ENCODE measurements at regions not wholly inside any gene's neighbourhood (a gene's known extent, or its start where the extent isn't known, plus 50 kb on each side); places are given as distances from the start of the nearest gene placed in this dataset.

- Histone ChIP-seq H3K27me3 (ENCODE audit: insufficient read depth, low read depth, low read length) (no peaks in the 10 kb centered on the region), H3K79me2 (replicated peaks; ENCODE audit: insufficient read depth, low read length) (no peaks in the 10 kb centered on the region), H3K4me3 (ENCODE audit: low read length) (no peak overlapping the region), H4K20me1 (ENCODE audit: insufficient read depth) (no peaks in the 10 kb centered on the region), H3K9me2 (ENCODE audit: insufficient read depth, low read length) (no peaks in the 10 kb centered on the region), H3F3A (ENCODE audit: insufficient read depth, low read length, poor library complexity, severe bottlenecking) (no peaks in the 10 kb centered on the region), H3K27ac (ENCODE audit: low read length) (no peak overlapping the region), H2AFZ (ENCODE audit: low read depth, low read length) (no peak overlapping the region), H3K9me3 (ENCODE audit: low read length) (no peaks in the 10 kb centered on the region), H3K9ac (ENCODE audit: low read length) (no peak overlapping the region), H3K4me2 (ENCODE audit: low read length) (no peak overlapping the region), H3K36me3 (ENCODE audit: insufficient read depth, low read length) (no peaks in the 10 kb centered on the region)
- TF ChIP-seq, protein P1, sequence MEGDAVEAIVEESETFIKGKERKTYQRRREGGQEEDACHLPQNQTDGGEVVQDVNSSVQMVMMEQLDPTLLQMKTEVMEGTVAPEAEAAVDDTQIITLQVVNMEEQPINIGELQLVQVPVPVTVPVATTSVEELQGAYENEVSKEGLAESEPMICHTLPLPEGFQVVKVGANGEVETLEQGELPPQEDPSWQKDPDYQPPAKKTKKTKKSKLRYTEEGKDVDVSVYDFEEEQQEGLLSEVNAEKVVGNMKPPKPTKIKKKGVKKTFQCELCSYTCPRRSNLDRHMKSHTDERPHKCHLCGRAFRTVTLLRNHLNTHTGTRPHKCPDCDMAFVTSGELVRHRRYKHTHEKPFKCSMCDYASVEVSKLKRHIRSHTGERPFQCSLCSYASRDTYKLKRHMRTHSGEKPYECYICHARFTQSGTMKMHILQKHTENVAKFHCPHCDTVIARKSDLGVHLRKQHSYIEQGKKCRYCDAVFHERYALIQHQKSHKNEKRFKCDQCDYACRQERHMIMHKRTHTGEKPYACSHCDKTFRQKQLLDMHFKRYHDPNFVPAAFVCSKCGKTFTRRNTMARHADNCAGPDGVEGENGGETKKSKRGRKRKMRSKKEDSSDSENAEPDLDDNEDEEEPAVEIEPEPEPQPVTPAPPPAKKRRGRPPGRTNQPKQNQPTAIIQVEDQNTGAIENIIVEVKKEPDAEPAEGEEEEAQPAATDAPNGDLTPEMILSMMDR (IDR thresholded peaks at IDR 0.05; ENCODE audit: poor library complexity, severe bottlenecking): no peak
- TF ChIP-seq MXI1 (conservative IDR thresholded peaks at IDR 0.05; ENCODE audit: poor library complexity, severe bottlenecking) (no peak), SMC3 (conservative IDR thresholded peaks at IDR 0.05; ENCODE audit: poor library complexity) (no peak), TAF1 (IDR thresholded peaks at IDR 0.05; ENCODE audit: low read depth) (no peak), RAD21 (conservative IDR thresholded peaks at IDR 0.05) (no peak), EZH2 (IDR thresholded peaks at IDR 0.05; ENCODE audit: borderline replicate concordance, insufficient read depth, low read length, poor library complexity, severe bottlenecking) (no peak), POLR2AphosphoS5 (IDR thresholded peaks at IDR 0.05) (no peak), EP300 (conservative IDR thresholded peaks at IDR 0.05; ENCODE audit: poor library complexity, severe bottlenecking) (no peak)
- TF ChIP-seq, protein P2, sequence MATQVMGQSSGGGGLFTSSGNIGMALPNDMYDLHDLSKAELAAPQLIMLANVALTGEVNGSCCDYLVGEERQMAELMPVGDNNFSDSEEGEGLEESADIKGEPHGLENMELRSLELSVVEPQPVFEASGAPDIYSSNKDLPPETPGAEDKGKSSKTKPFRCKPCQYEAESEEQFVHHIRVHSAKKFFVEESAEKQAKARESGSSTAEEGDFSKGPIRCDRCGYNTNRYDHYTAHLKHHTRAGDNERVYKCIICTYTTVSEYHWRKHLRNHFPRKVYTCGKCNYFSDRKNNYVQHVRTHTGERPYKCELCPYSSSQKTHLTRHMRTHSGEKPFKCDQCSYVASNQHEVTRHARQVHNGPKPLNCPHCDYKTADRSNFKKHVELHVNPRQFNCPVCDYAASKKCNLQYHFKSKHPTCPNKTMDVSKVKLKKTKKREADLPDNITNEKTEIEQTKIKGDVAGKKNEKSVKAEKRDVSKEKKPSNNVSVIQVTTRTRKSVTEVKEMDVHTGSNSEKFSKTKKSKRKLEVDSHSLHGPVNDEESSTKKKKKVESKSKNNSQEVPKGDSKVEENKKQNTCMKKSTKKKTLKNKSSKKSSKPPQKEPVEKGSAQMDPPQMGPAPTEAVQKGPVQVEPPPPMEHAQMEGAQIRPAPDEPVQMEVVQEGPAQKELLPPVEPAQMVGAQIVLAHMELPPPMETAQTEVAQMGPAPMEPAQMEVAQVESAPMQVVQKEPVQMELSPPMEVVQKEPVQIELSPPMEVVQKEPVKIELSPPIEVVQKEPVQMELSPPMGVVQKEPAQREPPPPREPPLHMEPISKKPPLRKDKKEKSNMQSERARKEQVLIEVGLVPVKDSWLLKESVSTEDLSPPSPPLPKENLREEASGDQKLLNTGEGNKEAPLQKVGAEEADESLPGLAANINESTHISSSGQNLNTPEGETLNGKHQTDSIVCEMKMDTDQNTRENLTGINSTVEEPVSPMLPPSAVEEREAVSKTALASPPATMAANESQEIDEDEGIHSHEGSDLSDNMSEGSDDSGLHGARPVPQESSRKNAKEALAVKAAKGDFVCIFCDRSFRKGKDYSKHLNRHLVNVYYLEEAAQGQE (IDR thresholded peaks at IDR 0.05; ENCODE audit: borderline replicate concordance): no peak
Measured at GRCh38 chrX:22424122-22424915, 151.6 kb downstream of the CBLL2 start.

DNA sequence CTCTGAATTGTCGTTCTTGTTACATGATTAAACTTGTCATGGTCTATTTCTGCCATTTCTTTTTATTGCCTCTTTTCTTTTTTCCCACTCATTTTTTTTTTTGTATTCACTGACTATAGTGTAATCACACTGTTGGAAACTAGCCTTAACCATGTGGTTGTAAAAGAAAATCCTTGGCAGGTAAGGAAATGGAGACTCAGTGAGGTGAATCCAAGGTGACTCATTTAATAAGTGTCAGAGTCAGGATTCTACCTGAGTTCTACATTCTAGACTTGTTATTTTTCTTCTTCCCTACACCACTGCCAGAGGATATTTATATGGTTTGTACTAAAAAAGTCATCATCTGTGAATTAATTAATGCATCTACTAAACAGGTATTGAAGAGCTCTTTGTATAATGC is 152.2 kb downstream of the CBLL2 start:
- Histone ChIP-seq H3K79me2 (replicated peaks; ENCODE audit: insufficient read depth, low read length) (no peaks in the 10 kb centered on the region), H3K27ac (ENCODE audit: low read length) (no peak overlapping the region)

More for the DNA sequence above, 152.2 kb downstream of the CBLL2 start:
- Histone ChIP-seq H2AFZ (ENCODE audit: low read depth, low read length) (no peak overlapping the region), H3K4me3 (ENCODE audit: low read length) (no peak overlapping the region), H3K36me3 (ENCODE audit: insufficient read depth, low read length) (no peaks in the 10 kb centered on the region), H3F3A (ENCODE audit: insufficient read depth, low read length, poor library complexity, severe bottlenecking) (no peaks in the 10 kb centered on the region), H4K20me1 (ENCODE audit: insufficient read depth) (no peaks in the 10 kb centered on the region), H3K9me2 (ENCODE audit: insufficient read depth, low read length) (no peaks in the 10 kb centered on the region), H3K9ac (ENCODE audit: low read length) (no peak overlapping the region), H3K27me3 (ENCODE audit: insufficient read depth, low read depth, low read length) (no peaks in the 10 kb centered on the region), H3K9me3 (ENCODE audit: low read length) (no peaks in the 10 kb centered on the region), H3K4me2 (ENCODE audit: low read length) (no peak overlapping the region)
- TF ChIP-seq, protein P1 (IDR thresholded peaks at IDR 0.05; ENCODE audit: poor library complexity, severe bottlenecking): no peak
- TF ChIP-seq POLR2AphosphoS5 (IDR thresholded peaks at IDR 0.05) (no peak), MXI1 (conservative IDR thresholded peaks at IDR 0.05; ENCODE audit: poor library complexity, severe bottlenecking) (no peak), TAF1 (IDR thresholded peaks at IDR 0.05; ENCODE audit: low read depth) (no peak), EP300 (conservative IDR thresholded peaks at IDR 0.05; ENCODE audit: poor library complexity, severe bottlenecking) (no peak), EZH2 (IDR thresholded peaks at IDR 0.05; ENCODE audit: borderline replicate concordance, insufficient read depth, low read length, poor library complexity, severe bottlenecking) (no peak), RAD21 (conservative IDR thresholded peaks at IDR 0.05) (no peak)

Measured in neural cell (in vitro differentiated cells).